ENCODE measurements at regions not wholly inside any gene's neighbourhood (a gene's known extent, or its start where the extent isn't known, plus 50 kb on each side); places are given as distances from the start of the nearest gene placed in this dataset.

DNA sequence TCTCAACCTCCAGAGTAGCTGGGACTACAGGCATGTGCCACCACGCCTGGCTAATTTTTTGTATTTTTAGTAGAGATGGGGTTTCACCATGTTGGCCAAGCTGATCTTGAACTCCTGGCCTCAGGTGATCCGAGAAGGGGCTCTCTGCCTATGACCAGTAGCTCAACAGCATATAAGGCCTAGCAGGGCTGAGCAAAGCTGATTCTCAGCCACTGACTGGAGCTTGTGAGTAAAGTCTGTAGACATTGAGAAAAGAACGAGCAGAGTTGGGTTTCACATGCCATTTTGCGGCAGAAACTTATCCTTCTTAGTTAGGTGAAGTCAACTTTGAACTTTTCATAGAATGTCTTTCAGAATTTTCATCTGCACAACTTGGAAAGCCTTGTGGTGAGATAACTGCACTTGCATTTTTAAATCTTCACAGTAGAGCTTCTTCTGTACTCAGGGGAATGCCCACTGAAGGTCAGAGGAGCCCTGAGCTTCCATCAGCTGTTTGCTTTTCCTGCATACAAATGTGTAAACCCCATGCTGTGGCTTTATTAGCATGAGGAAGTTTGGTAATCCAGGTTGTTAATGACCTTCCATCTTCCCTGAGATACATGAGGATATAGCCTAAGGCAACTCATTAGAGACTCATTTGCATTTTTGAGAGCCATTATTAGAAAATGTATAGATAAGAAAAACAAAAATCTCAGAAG lies 602.4 kb downstream of the METTL4 start:
- CTCF ChIA-PET, result interaction anchor here (1.0 kb wide), 1 partner anchor 36 kb away, joined by 3 read pairs; no protein-coding TSS in a partner anchor
- 98% methylated on average over 4 of the region's 4 CpGs for WGBS (ENCODE audit: insufficient coverage)
- H3K9me3 ChIP-seq (ENCODE audit: control extremely low read depth in 1 of 5, control insufficient read depth in 4 of 5, insufficient read depth in 2 of 5, low read depth in 1 of 5, low read length in 4 of 5), result peaks cover 0 to 1% (median 0%) of the 10 kb centered on the region in 5 experiments
- POLR2A ChIA-PET, result no interaction called here
- no peaks in the 10 kb centered on the region for H3K27me3 ChIP-seq (replicated peaks in 2 of 5; ENCODE audit: control insufficient read depth in 4 of 5, insufficient read depth in 5 of 5, low read length in 4 of 5)
- no peak overlapping the region for H3K27ac ChIP-seq (ENCODE audit: insufficient read depth in 1 of 2, low read depth in 1 of 2, low read length in 2 of 2, poor library complexity in 1 of 2, severe bottlenecking in 2 of 2)
- no peak overlapping the region for H3K4me3 ChIP-seq (ENCODE audit: control insufficient read depth in 1 of 7, extremely low read depth in 1 of 7, insufficient read depth in 4 of 7, low read depth in 2 of 7, low read length in 6 of 7)
- no peaks in the 10 kb centered on the region for H3K4me1 ChIP-seq (ENCODE audit: control extremely low read depth in 1 of 4, control insufficient read depth in 4 of 4, insufficient read depth in 4 of 4, low read length in 3 of 4)
- H3K36me3 ChIP-seq (ENCODE audit: control insufficient read depth in 4 of 4, insufficient read depth in 4 of 4, low read length in 3 of 4), result no peaks in the 10 kb centered on the region
- no peak for DNase-seq

DNA sequence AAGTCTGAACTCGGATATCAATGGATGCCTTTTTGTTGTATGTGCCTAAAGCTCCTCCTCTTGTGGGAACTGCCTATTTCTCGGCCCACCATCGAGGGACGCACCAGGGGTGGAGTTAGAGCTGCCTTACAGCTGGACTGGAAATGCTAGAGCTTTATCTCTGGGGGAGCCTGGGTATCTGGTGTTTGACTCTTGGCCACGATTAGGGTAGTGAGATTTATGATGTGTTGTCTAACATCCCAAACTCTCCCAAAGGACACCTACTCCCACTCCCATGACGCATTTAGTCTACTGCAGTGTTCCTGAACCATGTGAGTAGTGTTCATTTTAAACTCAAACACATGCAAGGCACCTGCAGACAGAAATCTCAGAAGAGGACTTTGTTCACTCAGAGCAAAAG lies 594.8 kb downstream of the METTL4 start:
- H3K4me3 ChIP-seq (ENCODE audit: control insufficient read depth in 1 of 7, extremely low read depth in 1 of 7, insufficient read depth in 4 of 7, low read depth in 2 of 7, low read length in 6 of 7), result no peak overlapping the region
- 90% methylated on average over 2 of the region's 6 CpGs for WGBS (ENCODE audit: insufficient coverage)
- H3K36me3 ChIP-seq (ENCODE audit: control insufficient read depth in 4 of 4, insufficient read depth in 4 of 4, low read length in 3 of 4), result no peaks in the 10 kb centered on the region
- CTCF ChIA-PET, result no interaction called here
- POLR2A ChIA-PET, result no interaction called here
- no peak overlapping the region for H3K27ac ChIP-seq (ENCODE audit: insufficient read depth in 1 of 2, low read depth in 1 of 2, low read length in 2 of 2, poor library complexity in 1 of 2, severe bottlenecking in 2 of 2)
- no peaks in the 10 kb centered on the region for H3K27me3 ChIP-seq (replicated peaks in 2 of 5; ENCODE audit: control insufficient read depth in 4 of 5, insufficient read depth in 5 of 5, low read length in 4 of 5)
- H3K4me1 ChIP-seq (ENCODE audit: control extremely low read depth in 1 of 4, control insufficient read depth in 4 of 4, insufficient read depth in 4 of 4, low read length in 3 of 4), result no peaks in the 10 kb centered on the region
- no peak for DNase-seq
- peaks cover 0 to 5% (median 0%) of the 10 kb centered on the region in 5 experiments for H3K9me3 ChIP-seq (ENCODE audit: control extremely low read depth in 1 of 5, control insufficient read depth in 4 of 5, insufficient read depth in 2 of 5, low read depth in 1 of 5, low read length in 4 of 5)

DNA sequence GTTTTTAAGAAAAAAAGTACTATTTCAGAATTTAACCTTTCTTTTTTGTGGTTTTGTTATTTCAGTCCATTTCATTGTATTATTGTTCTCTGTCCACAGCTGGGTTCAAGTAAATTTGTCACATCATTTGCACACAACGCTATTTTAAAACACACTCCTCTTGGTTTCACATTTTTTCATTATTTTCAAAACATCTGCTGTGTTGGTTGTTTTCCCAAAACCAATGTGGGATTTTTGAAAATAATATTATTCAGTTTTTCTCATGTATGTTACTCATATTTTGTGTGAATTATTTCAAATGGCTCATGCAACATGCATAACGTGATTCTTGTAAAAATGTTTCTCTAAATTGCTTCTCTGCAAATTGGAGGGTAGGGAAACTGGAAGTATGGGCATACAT lies 589.2 kb downstream of the METTL4 start:
- Histone ChIP-seq H3K9me3 (ENCODE audit: control extremely low read depth in 1 of 5, control insufficient read depth in 4 of 5, insufficient read depth in 2 of 5, low read depth in 1 of 5, low read length in 4 of 5) (peaks cover 0 to 3% (median 0%) of the 10 kb centered on the region in 5 experiments), H3K27me3 (replicated peaks in 2 of 5; ENCODE audit: control insufficient read depth in 4 of 5, insufficient read depth in 5 of 5, low read length in 4 of 5) (no peaks in the 10 kb centered on the region), H3K36me3 (ENCODE audit: control insufficient read depth in 4 of 4, insufficient read depth in 4 of 4, low read length in 3 of 4) (no peaks in the 10 kb centered on the region), H3K4me1 (ENCODE audit: control extremely low read depth in 1 of 4, control insufficient read depth in 4 of 4, insufficient read depth in 4 of 4, low read length in 3 of 4) (no peaks in the 10 kb centered on the region), H3K27ac (ENCODE audit: insufficient read depth in 1 of 2, low read depth in 1 of 2, low read length in 2 of 2, poor library complexity in 1 of 2, severe bottlenecking in 2 of 2) (no peak overlapping the region), H3K4me3 (ENCODE audit: control insufficient read depth in 1 of 7, extremely low read depth in 1 of 7, insufficient read depth in 4 of 7, low read depth in 2 of 7, low read length in 6 of 7) (no peak overlapping the region)
- no CpG with 5 or more reads among the region's 2 CpGs for WGBS (ENCODE audit: insufficient coverage)
- no peak for DNase-seq
- ChIA-PET POLR2A (no interaction called here), CTCF (interaction anchor here (1.0 kb wide), 1 partner anchor 10 kb away, joined by 3 read pairs; no protein-coding TSS in a partner anchor)

DNA sequence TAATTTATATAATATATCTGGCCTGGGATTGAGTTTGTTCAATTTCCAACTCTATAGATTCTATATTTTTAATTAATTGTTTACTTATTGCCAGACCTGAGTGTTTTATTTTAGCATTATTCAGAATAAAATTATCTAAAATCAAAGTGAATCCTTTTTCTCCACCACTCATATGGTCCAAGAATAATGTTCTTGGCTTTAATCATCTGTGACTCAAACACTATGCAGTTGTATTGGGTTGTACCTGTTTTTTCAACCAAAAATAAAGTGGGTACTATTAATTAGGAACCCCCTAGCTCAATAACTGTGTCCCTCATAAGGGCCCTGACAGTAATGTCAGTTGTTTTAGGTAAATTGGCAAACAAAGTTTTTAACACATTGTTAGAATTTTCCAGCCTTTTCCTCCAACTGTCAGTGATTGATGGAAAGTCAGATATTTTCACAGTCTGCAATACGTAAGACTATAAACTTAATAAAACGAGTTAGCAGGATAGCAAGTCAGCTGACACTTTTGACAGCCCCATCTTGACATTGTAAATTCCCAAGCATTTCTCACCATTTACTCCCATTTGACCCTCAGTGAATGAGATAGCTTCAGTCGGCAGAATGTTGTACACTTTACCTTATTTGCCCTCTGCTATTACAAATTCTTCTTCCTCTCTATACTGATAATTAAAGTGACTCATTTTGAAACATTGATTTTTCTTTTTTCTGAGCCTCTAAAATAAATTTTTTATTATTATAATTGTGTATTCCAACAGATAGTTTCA lies 587.4 kb downstream of the METTL4 start:
- DNase-seq, result no peak
- 71% methylated on average over 2 of the region's 3 CpGs for WGBS (ENCODE audit: insufficient coverage)
- H3K4me3 ChIP-seq (ENCODE audit: control insufficient read depth in 1 of 7, extremely low read depth in 1 of 7, insufficient read depth in 4 of 7, low read depth in 2 of 7, low read length in 6 of 7), result no peak overlapping the region
- CTCF ChIA-PET, result no interaction called here
- no peaks in the 10 kb centered on the region for H3K27me3 ChIP-seq (replicated peaks in 2 of 5; ENCODE audit: control insufficient read depth in 4 of 5, insufficient read depth in 5 of 5, low read length in 4 of 5)
- peaks cover 0 to 3% (median 0%) of the 10 kb centered on the region in 5 experiments for H3K9me3 ChIP-seq (ENCODE audit: control extremely low read depth in 1 of 5, control insufficient read depth in 4 of 5, insufficient read depth in 2 of 5, low read depth in 1 of 5, low read length in 4 of 5)
- POLR2A ChIA-PET, result interaction anchor here (0.7 kb wide), 1 partner anchor 141 kb away, joined by 3 read pairs; no protein-coding TSS in a partner anchor
- no peaks in the 10 kb centered on the region for H3K4me1 ChIP-seq (ENCODE audit: control extremely low read depth in 1 of 4, control insufficient read depth in 4 of 4, insufficient read depth in 4 of 4, low read length in 3 of 4)
- H3K36me3 ChIP-seq (ENCODE audit: control insufficient read depth in 4 of 4, insufficient read depth in 4 of 4, low read length in 3 of 4), result no peaks in the 10 kb centered on the region
- H3K27ac ChIP-seq (ENCODE audit: insufficient read depth in 1 of 2, low read depth in 1 of 2, low read length in 2 of 2, poor library complexity in 1 of 2, severe bottlenecking in 2 of 2), result no peak overlapping the region

DNA sequence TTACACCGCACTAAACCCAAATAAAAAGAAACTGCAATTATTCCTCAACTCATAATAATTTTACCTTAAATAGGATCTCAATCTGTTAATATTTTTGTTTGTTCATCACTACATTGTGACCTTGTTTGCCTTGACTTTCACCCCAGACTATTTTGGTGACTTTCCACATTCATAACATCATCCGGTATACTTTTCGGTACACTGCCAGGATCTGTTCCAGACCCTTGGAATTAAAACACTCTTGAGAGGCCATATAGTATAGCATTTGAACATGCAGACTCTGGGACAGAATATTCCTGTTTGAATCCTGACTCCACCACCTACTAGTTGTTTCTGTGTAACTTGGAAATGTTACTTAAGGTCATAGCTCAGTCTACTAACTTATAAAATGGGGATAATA lies 577.4 kb downstream of the METTL4 start:
- POLR2A ChIA-PET, result no interaction called here
- Histone ChIP-seq H3K4me3 (ENCODE audit: control insufficient read depth in 1 of 7, extremely low read depth in 1 of 7, insufficient read depth in 4 of 7, low read depth in 2 of 7, low read length in 6 of 7) (no peak overlapping the region), H3K36me3 (ENCODE audit: control insufficient read depth in 4 of 4, insufficient read depth in 4 of 4, low read length in 3 of 4) (no peaks in the 10 kb centered on the region), H3K27ac (ENCODE audit: insufficient read depth in 1 of 2, low read depth in 1 of 2, low read length in 2 of 2, poor library complexity in 1 of 2, severe bottlenecking in 2 of 2) (no peak overlapping the region), H3K27me3 (replicated peaks in 2 of 5; ENCODE audit: control insufficient read depth in 4 of 5, insufficient read depth in 5 of 5, low read length in 4 of 5) (no peaks in the 10 kb centered on the region), H3K9me3 (ENCODE audit: control extremely low read depth in 1 of 5, control insufficient read depth in 4 of 5, insufficient read depth in 2 of 5, low read depth in 1 of 5, low read length in 4 of 5) (no peaks in the 10 kb centered on the region), H3K4me1 (ENCODE audit: control extremely low read depth in 1 of 4, control insufficient read depth in 4 of 4, insufficient read depth in 4 of 4, low read length in 3 of 4) (peaks cover 0 to 15% (median 2%) of the 10 kb centered on the region in 4 experiments)
- DNase-seq, result no peak
- CTCF ChIA-PET, result no interaction called here
- 100% methylated on average over 2 of the region's 3 CpGs for WGBS (ENCODE audit: insufficient coverage)

DNA sequence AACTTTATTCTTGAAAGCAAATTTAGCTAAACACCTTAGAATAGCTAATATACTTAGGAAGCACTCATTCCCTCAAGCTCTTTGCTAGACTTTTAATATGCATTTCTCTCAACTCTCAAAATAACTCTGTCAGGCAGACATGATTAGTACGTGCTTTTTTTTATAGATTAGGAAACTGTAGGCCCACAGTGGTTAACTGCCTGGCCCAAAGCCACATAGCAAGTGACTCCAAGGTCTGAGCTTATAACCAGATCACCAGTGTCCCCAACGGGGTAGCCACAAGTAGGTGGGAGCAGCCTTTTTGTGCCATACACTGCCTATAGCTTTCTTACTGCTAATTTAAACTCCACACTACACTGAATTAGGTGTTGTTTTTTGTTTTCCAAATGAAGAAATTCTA lies 576.8 kb downstream of the METTL4 start:
- Histone ChIP-seq H3K27ac (ENCODE audit: insufficient read depth in 1 of 2, low read depth in 1 of 2, low read length in 2 of 2, poor library complexity in 1 of 2, severe bottlenecking in 2 of 2) (peak overlapping the region in 1 of 2 experiments; percentile 25), H3K4me1 (ENCODE audit: control extremely low read depth in 1 of 4, control insufficient read depth in 4 of 4, insufficient read depth in 4 of 4, low read length in 3 of 4) (peaks cover 0 to 15% (median 2%) of the 10 kb centered on the region in 4 experiments), H3K36me3 (ENCODE audit: control insufficient read depth in 4 of 4, insufficient read depth in 4 of 4, low read length in 3 of 4) (no peaks in the 10 kb centered on the region), H3K27me3 (replicated peaks in 2 of 5; ENCODE audit: control insufficient read depth in 4 of 5, insufficient read depth in 5 of 5, low read length in 4 of 5) (no peaks in the 10 kb centered on the region), H3K9me3 (ENCODE audit: control extremely low read depth in 1 of 5, control insufficient read depth in 4 of 5, insufficient read depth in 2 of 5, low read depth in 1 of 5, low read length in 4 of 5) (no peaks in the 10 kb centered on the region), H3K4me3 (ENCODE audit: control insufficient read depth in 1 of 7, extremely low read depth in 1 of 7, insufficient read depth in 4 of 7, low read depth in 2 of 7, low read length in 6 of 7) (peak overlapping the region in 1 of 7 experiments; percentile 4)
- ChIA-PET CTCF (no interaction called here), POLR2A (no interaction called here)
- WGBS (ENCODE audit: insufficient coverage), result no CpG with 5 or more reads among the region's 2 CpGs
- peak in 1 of 3 donors; percentile 62 for DNase-seq

DNA sequence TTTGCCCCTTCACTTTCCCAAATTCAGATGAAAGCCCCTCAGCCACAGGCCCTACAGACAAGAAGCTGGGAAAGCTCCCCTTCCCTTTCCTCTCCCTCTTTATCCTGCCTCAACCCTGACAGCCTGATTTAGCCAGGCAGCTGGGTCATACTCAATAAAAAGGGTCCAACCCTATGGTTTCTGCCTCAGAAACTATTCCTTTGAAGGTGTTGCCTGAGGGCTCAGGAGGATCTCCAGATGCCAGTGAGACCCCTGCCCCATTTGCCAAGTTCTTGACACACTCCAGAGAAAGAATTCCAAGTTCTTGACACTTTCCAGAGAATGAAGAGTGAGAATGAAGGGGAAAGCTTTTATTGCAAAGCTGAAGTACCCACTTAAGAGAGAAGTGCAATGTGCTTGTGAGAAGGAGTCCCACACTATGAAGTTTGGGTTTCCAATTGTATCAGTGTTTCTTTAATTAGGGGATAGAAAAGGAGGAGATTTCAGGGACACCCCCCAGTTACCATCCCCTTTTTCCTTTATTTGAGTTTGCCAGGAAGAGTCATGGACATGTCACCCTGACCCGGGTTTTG lies 576.2 kb downstream of the METTL4 start:
- Histone ChIP-seq H3K27me3 (replicated peaks in 2 of 5; ENCODE audit: control insufficient read depth in 4 of 5, insufficient read depth in 5 of 5, low read length in 4 of 5) (no peaks in the 10 kb centered on the region), H3K4me3 (ENCODE audit: control insufficient read depth in 1 of 7, extremely low read depth in 1 of 7, insufficient read depth in 4 of 7, low read depth in 2 of 7, low read length in 6 of 7) (no peak overlapping the region), H3K9me3 (ENCODE audit: control extremely low read depth in 1 of 5, control insufficient read depth in 4 of 5, insufficient read depth in 2 of 5, low read depth in 1 of 5, low read length in 4 of 5) (no peaks in the 10 kb centered on the region), H3K36me3 (ENCODE audit: control insufficient read depth in 4 of 4, insufficient read depth in 4 of 4, low read length in 3 of 4) (no peaks in the 10 kb centered on the region), H3K27ac (ENCODE audit: insufficient read depth in 1 of 2, low read depth in 1 of 2, low read length in 2 of 2, poor library complexity in 1 of 2, severe bottlenecking in 2 of 2) (no peak overlapping the region), H3K4me1 (ENCODE audit: control extremely low read depth in 1 of 4, control insufficient read depth in 4 of 4, insufficient read depth in 4 of 4, low read length in 3 of 4) (peaks cover 0 to 15% (median 2%) of the 10 kb centered on the region in 4 experiments)
- ChIA-PET CTCF (no interaction called here), POLR2A (no interaction called here)
- DNase-seq, result peak in 1 of 3 donors; percentile 35
- WGBS (ENCODE audit: insufficient coverage), result no CpG with 5 or more reads among the region's 1 CpG
